ENCODE measurements at regions not wholly inside any gene's neighbourhood (a gene's known extent, or its start where the extent isn't known, plus 50 kb on each side); places are given as distances from the start of the nearest gene placed in this dataset.

- TF ChIP-seq RAD21 (conservative IDR thresholded peaks at IDR 0.05) (no peak), EZH2 (IDR thresholded peaks at IDR 0.05; ENCODE audit: borderline replicate concordance, insufficient read depth, low read length, poor library complexity, severe bottlenecking) (no peak), CTCF (IDR thresholded peaks at IDR 0.05; ENCODE audit: poor library complexity, severe bottlenecking) (no peak), REST (IDR thresholded peaks at IDR 0.05; ENCODE audit: borderline replicate concordance) (no peak), EP300 (conservative IDR thresholded peaks at IDR 0.05; ENCODE audit: poor library complexity, severe bottlenecking) (no peak), MXI1 (conservative IDR thresholded peaks at IDR 0.05; ENCODE audit: poor library complexity, severe bottlenecking) (no peak)
Measured at GRCh38 chr18:10064267-10064666, 150.5 kb downstream of the VAPA start.
